B cell (primary cell): ENCODE measurements at regions not wholly inside any gene's neighbourhood (a gene's known extent, or its start where the extent isn't known, plus 50 kb on each side); places are given as distances from the start of the nearest gene placed in this dataset.

Source experiments
- EZH2 ChIP-seq: IDR thresholded peaks from 2 replicates; pipeline ENCODE4 v1.6.1; 2012; ENCODE audit warnings: borderline replicate concordance, low read depth, mild to moderate bottlenecking, moderate library complexity, low read length; ENCODE audit not compliant: insufficient read depth, poor library complexity, severe bottlenecking
- TF ChIP-seq, protein P1 (sequence below): fragments of 200-600 bp; IDR thresholded peaks from one replicate; pipeline ENCODE4 v1.8.0; 2022; ENCODE audit warnings: antibody characterized with exemption, mild to moderate bottlenecking

DNA sequence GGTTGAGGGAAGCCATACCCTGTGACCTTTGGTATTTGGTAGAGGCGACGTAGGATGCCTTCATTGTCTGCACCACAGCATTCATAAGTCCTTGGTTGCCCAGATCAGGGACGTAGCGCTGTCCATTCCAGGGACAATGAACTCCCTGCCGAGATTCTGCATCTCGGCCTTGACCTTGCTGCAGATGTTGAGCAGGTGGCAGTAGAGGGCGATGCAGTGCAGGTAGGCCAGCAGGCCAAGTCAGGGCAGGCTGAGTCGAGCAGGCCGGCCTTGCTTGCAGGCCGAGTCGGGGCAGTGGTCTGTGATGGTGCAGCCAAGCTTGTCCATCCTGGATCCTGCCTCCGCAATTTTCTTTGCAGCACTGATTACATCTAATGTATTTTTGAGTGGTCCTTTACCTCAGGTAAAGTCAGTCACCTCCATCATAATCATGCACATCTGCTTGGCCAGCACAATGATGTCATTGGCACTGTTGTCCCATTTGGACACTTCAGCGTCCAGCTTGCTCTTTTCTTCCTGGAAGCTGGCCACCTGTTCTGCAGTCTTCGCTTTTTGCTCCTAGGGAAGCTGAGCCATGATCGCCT, 93.4 kb upstream of the CCDC112 start:
- TF ChIP-seq, protein P1, sequence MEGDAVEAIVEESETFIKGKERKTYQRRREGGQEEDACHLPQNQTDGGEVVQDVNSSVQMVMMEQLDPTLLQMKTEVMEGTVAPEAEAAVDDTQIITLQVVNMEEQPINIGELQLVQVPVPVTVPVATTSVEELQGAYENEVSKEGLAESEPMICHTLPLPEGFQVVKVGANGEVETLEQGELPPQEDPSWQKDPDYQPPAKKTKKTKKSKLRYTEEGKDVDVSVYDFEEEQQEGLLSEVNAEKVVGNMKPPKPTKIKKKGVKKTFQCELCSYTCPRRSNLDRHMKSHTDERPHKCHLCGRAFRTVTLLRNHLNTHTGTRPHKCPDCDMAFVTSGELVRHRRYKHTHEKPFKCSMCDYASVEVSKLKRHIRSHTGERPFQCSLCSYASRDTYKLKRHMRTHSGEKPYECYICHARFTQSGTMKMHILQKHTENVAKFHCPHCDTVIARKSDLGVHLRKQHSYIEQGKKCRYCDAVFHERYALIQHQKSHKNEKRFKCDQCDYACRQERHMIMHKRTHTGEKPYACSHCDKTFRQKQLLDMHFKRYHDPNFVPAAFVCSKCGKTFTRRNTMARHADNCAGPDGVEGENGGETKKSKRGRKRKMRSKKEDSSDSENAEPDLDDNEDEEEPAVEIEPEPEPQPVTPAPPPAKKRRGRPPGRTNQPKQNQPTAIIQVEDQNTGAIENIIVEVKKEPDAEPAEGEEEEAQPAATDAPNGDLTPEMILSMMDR: no peak
- TF ChIP-seq EZH2: no peak
